ENCODE measurements at regions not wholly inside any gene's neighbourhood (a gene's known extent, or its start where the extent isn't known, plus 50 kb on each side); places are given as distances from the start of the nearest gene placed in this dataset.

GRCh38 chr21:28342212-28342810 lies 650.4 kb downstream of the LTN1 start:
- Mint-ChIP-seq H3K4me1 (ENCODE audit: low read depth, unreplicated experiment) (peaks cover 14% of the 10 kb centered on the region), H3K4me3 (ENCODE audit: low read depth, unreplicated experiment) (no peak overlapping the region), H3K36me3 (ENCODE audit: insufficient read depth, unreplicated experiment) (no peaks in the 10 kb centered on the region), H3K9me3 (ENCODE audit: low read depth, unreplicated experiment) (no peaks in the 10 kb centered on the region), H3K27ac (ENCODE audit: unreplicated experiment) (no peak overlapping the region), H3K27me3 (ENCODE audit: unreplicated experiment) (no peaks in the 10 kb centered on the region)
- no TSS peak for BruUV-seq (replicated peaks)
- CTCF ChIA-PET = interaction anchor here (0.8 kb wide), 1 partner anchor 403 kb away, joined by 3 read pairs; no protein-coding TSS in a partner anchor
- no peak for TF ChIP-seq CTCF (IDR thresholded peaks at IDR 0.05; ENCODE audit: unreplicated experiment)
- intact Hi-C loops (cut with micrococcal nuclease; ENCODE audit: unreplicated experiment) = no loop called here
- DNase-seq = no peak

GRCh38 chr21:28339403-28339802 lies 653.3 kb downstream of the LTN1 start:
- Mint-ChIP-seq H3K36me3 (ENCODE audit: insufficient read depth, unreplicated experiment) (no peaks in the 10 kb centered on the region), H3K27me3 (ENCODE audit: unreplicated experiment) (no peaks in the 10 kb centered on the region), H3K27ac (ENCODE audit: unreplicated experiment) (peak overlapping the region; percentile 13), H3K9me3 (ENCODE audit: low read depth, unreplicated experiment) (no peaks in the 10 kb centered on the region), H3K4me3 (ENCODE audit: low read depth, unreplicated experiment) (no peak overlapping the region), H3K4me1 (ENCODE audit: low read depth, unreplicated experiment) (peaks cover 14% of the 10 kb centered on the region)
- TF ChIP-seq CTCF (IDR thresholded peaks at IDR 0.05; ENCODE audit: unreplicated experiment) = no peak
- no peak for DNase-seq
- intact Hi-C loops (cut with micrococcal nuclease; ENCODE audit: unreplicated experiment) = loop anchor here (5.0 kb wide), 3 partner anchors 183 to 637 kb away; no protein-coding TSS in a partner anchor
- CTCF ChIA-PET = interaction anchor here (2.1 kb wide), 1 partner anchor 406 kb away, joined by 11 read pairs; no protein-coding TSS in a partner anchor
- no TSS peak for BruUV-seq (replicated peaks)

- Mint-ChIP-seq H3K4me3 (ENCODE audit: low read depth, unreplicated experiment) (no peak overlapping the region), H3K36me3 (ENCODE audit: insufficient read depth, unreplicated experiment) (no peaks in the 10 kb centered on the region), H3K27me3 (ENCODE audit: unreplicated experiment) (no peaks in the 10 kb centered on the region), H3K4me1 (ENCODE audit: low read depth, unreplicated experiment) (peaks cover 14% of the 10 kb centered on the region), H3K27ac (ENCODE audit: unreplicated experiment) (no peak overlapping the region), H3K9me3 (ENCODE audit: low read depth, unreplicated experiment) (no peaks in the 10 kb centered on the region)
- TF ChIP-seq CTCF (IDR thresholded peaks at IDR 0.05; ENCODE audit: unreplicated experiment) = no peak
- intact Hi-C loops (cut with micrococcal nuclease; ENCODE audit: unreplicated experiment) = loop anchor here (5.0 kb wide), 3 partner anchors 183 to 637 kb away; no protein-coding TSS in a partner anchor
- CTCF ChIA-PET = interaction anchor here (2.1 kb wide), 1 partner anchor 407 kb away, joined by 11 read pairs; no protein-coding TSS in a partner anchor
- no peak for DNase-seq
- BruUV-seq (replicated peaks) = no TSS peak
These were observed 653.9 kb downstream of the LTN1 start for GRCh38 chr21:28338701-28339305.

- peaks cover 14% of the 10 kb centered on the region for H3K4me1 Mint-ChIP-seq (ENCODE audit: low read depth, unreplicated experiment)
- TF ChIP-seq CTCF (IDR thresholded peaks at IDR 0.05; ENCODE audit: unreplicated experiment) = no peak
- H3K36me3 Mint-ChIP-seq (ENCODE audit: insufficient read depth, unreplicated experiment) = no peaks in the 10 kb centered on the region
- H3K4me3 Mint-ChIP-seq (ENCODE audit: low read depth, unreplicated experiment) = no peak overlapping the region
- intact Hi-C loops (cut with micrococcal nuclease; ENCODE audit: unreplicated experiment) = loop anchor here (1.0 to 5.0 kb wide), 6 partner anchors 185 to 1488 kb away; no protein-coding TSS in a partner anchor
- CTCF ChIA-PET = interaction anchor here (0.6 to 1.5 kb wide), 3 partner anchors 408 to 637 kb away, joined by 3 to 13 read pairs (median 11); no protein-coding TSS in a partner anchor
- DNase-seq = no peak
- no TSS peak for BruUV-seq (replicated peaks)
- no peaks in the 10 kb centered on the region for H3K27me3 Mint-ChIP-seq (ENCODE audit: unreplicated experiment)
- H3K27ac Mint-ChIP-seq (ENCODE audit: unreplicated experiment) = no peak overlapping the region
- H3K9me3 Mint-ChIP-seq (ENCODE audit: low read depth, unreplicated experiment) = no peaks in the 10 kb centered on the region
These were observed 655.4 kb downstream of the LTN1 start for GRCh38 chr21:28337315-28337714.
